ENCODE measurements at regions not wholly inside any gene's neighbourhood (a gene's known extent, or its start where the extent isn't known, plus 50 kb on each side); places are given as distances from the start of the nearest gene placed in this dataset.

DNA sequence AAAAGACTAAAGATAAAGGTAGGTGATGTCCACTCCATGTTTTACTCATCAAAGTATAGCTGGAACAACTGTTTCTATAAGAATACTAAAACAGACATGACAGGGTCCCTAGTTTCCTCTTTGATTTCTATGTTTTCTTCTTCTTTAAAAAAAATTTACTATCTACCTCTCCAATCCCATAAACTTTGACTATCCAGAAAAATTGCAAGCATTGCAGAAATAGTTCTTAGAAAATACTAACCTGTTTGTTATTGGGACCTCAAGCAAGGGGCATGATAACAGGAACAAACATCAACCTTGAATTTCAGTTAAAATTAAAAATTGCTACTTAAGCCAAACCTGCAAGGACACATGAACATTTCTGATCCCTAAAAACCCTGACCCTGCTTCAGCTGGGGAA, 1226.5 kb downstream of the C4orf33 start:
- no peaks in the 10 kb centered on the region for H4K20me1 ChIP-seq (ENCODE audit: control insufficient read depth, insufficient read depth)
- H3K4me3 ChIP-seq: no peak overlapping the region
- DNase-seq (ENCODE audit: low read depth, low spot score): no peak
- no peak for TF ChIP-seq MEF2B (IDR thresholded peaks at IDR 0.05; ENCODE audit: partially characterized antibody, poor library complexity, severe bottlenecking)
- no peaks in the 10 kb centered on the region for H3K4me1 ChIP-seq (ENCODE audit: control insufficient read depth, insufficient read depth, low read length)
- BruUV-seq (replicated peaks): no TSS peak
- no peak for FAIRE-seq
- ChIA-PET CTCF (interaction anchor here (1.5 kb wide), 1 partner anchor 397 kb away, joined by 3 read pairs; no protein-coding TSS in a partner anchor), SMC1A (ENCODE audit: uncharacterized antibody, unreplicated experiment) (interaction anchor here (0.9 to 1.5 kb wide), 2 partner anchors 14 to 389 kb away, joined by 4 read pairs; no protein-coding TSS in a partner anchor), POLR2A (no interaction called here), RAD21 (ENCODE audit: unreplicated experiment) (no interaction called here)
- intact Hi-C loops (cut with micrococcal nuclease; ENCODE audit: unreplicated experiment) (no loop called here), in situ Hi-C loops (cut with MboI) (no loop called here)
- no peaks in the 10 kb centered on the region for H3K36me3 ChIP-seq (ENCODE audit: control insufficient read depth in 2 of 2, insufficient read depth in 2 of 2, low read length in 1 of 2)
- no peak overlapping the region for H3K9ac ChIP-seq (ENCODE audit: control insufficient read depth, insufficient read depth, low read length)
- no peak overlapping the region for H2AFZ ChIP-seq (ENCODE audit: control insufficient read depth, low read depth, low read length)
- no peaks in the 10 kb centered on the region for H3K79me2 ChIP-seq (ENCODE audit: control insufficient read depth, insufficient read depth, low read length)
- no peaks in the 10 kb centered on the region for H3K27me3 ChIP-seq (replicated peaks in 1 of 2; ENCODE audit: control insufficient read depth in 2 of 2, insufficient read depth in 2 of 2, low read length in 1 of 2)
- ATAC-seq: no peak
- H3K27ac ChIP-seq (ENCODE audit: control insufficient read depth, insufficient read depth): no peak overlapping the region
- H3K4me2 ChIP-seq (ENCODE audit: control insufficient read depth, insufficient read depth): no peak overlapping the region
- no peaks in the 10 kb centered on the region for H3K9me3 ChIP-seq (replicated peaks; ENCODE audit: control insufficient read depth, insufficient read depth, low read length)

DNA sequence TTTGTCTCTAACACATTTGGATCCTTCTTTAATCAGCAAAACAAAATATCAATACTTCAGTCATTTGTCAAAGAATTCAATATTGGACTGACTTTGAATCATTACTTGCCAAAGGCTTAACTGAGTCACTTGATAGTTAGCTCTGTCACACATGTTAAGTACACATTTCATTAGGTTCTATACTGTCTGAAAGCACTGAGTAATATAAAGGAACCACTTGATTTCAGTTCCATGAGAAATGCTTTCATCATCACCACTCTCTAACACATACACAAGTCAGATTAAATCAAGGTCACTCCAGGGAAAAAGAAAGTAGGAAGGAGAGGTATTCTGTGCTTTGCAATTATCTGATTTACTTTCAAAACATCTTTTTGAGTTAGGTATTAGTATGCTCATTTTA, 1233.1 kb downstream of the C4orf33 start:
- BruUV-seq (replicated peaks): no TSS peak
- no peak for ATAC-seq
- intact Hi-C loops (cut with micrococcal nuclease; ENCODE audit: unreplicated experiment) (no loop called here), in situ Hi-C loops (cut with MboI) (no loop called here)
- Histone ChIP-seq H4K20me1 (ENCODE audit: control insufficient read depth, insufficient read depth) (no peaks in the 10 kb centered on the region), H3K27me3 (replicated peaks in 1 of 2; ENCODE audit: control insufficient read depth in 2 of 2, insufficient read depth in 2 of 2, low read length in 1 of 2) (no peaks in the 10 kb centered on the region), H3K27ac (ENCODE audit: control insufficient read depth, insufficient read depth) (no peak overlapping the region), H3K4me2 (ENCODE audit: control insufficient read depth, insufficient read depth) (no peak overlapping the region), H3K36me3 (ENCODE audit: control insufficient read depth in 2 of 2, insufficient read depth in 2 of 2, low read length in 1 of 2) (no peaks in the 10 kb centered on the region), H3K9ac (ENCODE audit: control insufficient read depth, insufficient read depth, low read length) (no peak overlapping the region), H3K4me1 (ENCODE audit: control insufficient read depth, insufficient read depth, low read length) (no peaks in the 10 kb centered on the region), H3K79me2 (ENCODE audit: control insufficient read depth, insufficient read depth, low read length) (no peaks in the 10 kb centered on the region), H2AFZ (ENCODE audit: control insufficient read depth, low read depth, low read length) (no peak overlapping the region), H3K9me3 (replicated peaks; ENCODE audit: control insufficient read depth, insufficient read depth, low read length) (no peaks in the 10 kb centered on the region), H3K4me3 (no peak overlapping the region)
- ChIA-PET RAD21 (ENCODE audit: unreplicated experiment) (no interaction called here), CTCF (no interaction called here), POLR2A (no interaction called here), SMC1A (ENCODE audit: uncharacterized antibody, unreplicated experiment) (no interaction called here)
- DNase-seq (ENCODE audit: low read depth, low spot score): no peak
- no peak for FAIRE-seq
- TF ChIP-seq SPI1 (IDR thresholded peaks at IDR 0.05; ENCODE audit: borderline replicate concordance, insufficient read depth, low read depth, low read length) (no peak), ZNF687 (IDR thresholded peaks at IDR 0.05) (no peak), FOXK2 (IDR thresholded peaks at IDR 0.05) (no peak)

Measured in GM12878 (cell line).